ENCODE measurements at regions not wholly inside any gene's neighbourhood (a gene's known extent, or its start where the extent isn't known, plus 50 kb on each side); places are given as distances from the start of the nearest gene placed in this dataset.

- no peak for DNase-seq (ENCODE audit: insufficient read length, low spot score, missing footprints)
- Histone ChIP-seq H3K27me3 (ENCODE audit: insufficient read depth, low read length) (no peaks in the 10 kb centered on the region), H3K4me3 (ENCODE audit: insufficient read depth, low read length) (no peak overlapping the region), H4K20me1 (ENCODE audit: insufficient read depth, low read length) (no peaks in the 10 kb centered on the region), H3K27ac (ENCODE audit: low read depth, low read length) (no peak overlapping the region), H3K9me3 (ENCODE audit: low read depth, low read length) (no peaks in the 10 kb centered on the region), H2AFZ (ENCODE audit: low read length) (no peak overlapping the region), H3K79me2 (ENCODE audit: insufficient read depth, low read length) (no peaks in the 10 kb centered on the region), H3K36me3 (ENCODE audit: insufficient read depth, low read length) (no peaks in the 10 kb centered on the region), H3K4me1 (ENCODE audit: insufficient read depth, low read length) (no peaks in the 10 kb centered on the region), H3K4me2 (ENCODE audit: insufficient read depth, low read length) (no peak overlapping the region)
- no peak for TF ChIP-seq CTCF (IDR thresholded peaks at IDR 0.05; ENCODE audit: extremely low read depth, low read depth, low read length)
Measured at GRCh38 chr5:165705960-165706359, 2200.5 kb downstream of the MAT2B start.

- Histone ChIP-seq H3K79me2 (ENCODE audit: insufficient read depth, low read length) (no peaks in the 10 kb centered on the region), H3K27ac (ENCODE audit: low read depth, low read length) (no peak overlapping the region), H3K27me3 (ENCODE audit: insufficient read depth, low read length) (no peaks in the 10 kb centered on the region), H3K4me2 (ENCODE audit: insufficient read depth, low read length) (no peak overlapping the region), H3K4me1 (ENCODE audit: insufficient read depth, low read length) (no peaks in the 10 kb centered on the region), H3K4me3 (ENCODE audit: insufficient read depth, low read length) (no peak overlapping the region), H3K9me3 (ENCODE audit: low read depth, low read length) (no peaks in the 10 kb centered on the region), H4K20me1 (ENCODE audit: insufficient read depth, low read length) (no peaks in the 10 kb centered on the region), H3K36me3 (ENCODE audit: insufficient read depth, low read length) (no peaks in the 10 kb centered on the region), H2AFZ (ENCODE audit: low read length) (no peak overlapping the region)
- no peak for TF ChIP-seq CTCF (IDR thresholded peaks at IDR 0.05; ENCODE audit: extremely low read depth, low read depth, low read length)
- DNase-seq (ENCODE audit: insufficient read length, low spot score, missing footprints) = peak; percentile 8
Measured at GRCh38 chr5:165712011-165712410, 2206.6 kb downstream of the MAT2B start.

DNA sequence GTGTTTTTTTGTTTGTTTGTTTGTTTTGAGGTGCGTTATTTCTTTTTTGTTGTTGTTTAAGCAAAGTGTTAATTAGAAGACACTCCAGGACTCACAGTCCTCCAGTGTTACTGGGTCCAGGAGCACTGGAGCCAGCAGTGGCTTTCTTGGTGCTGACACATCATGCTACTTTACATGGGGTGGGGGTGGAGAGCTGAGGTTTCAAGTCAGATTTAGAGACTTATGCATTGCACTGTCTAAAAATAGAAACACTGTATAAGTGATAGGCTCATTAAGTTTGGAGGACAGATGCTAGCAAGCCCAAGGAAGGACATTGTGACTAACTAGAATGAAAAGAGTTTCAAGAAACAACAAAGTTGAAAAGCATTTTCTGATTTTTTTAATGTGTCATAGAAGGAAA is 2209.2 kb downstream of the MAT2B start:
- H3K9me3 ChIP-seq (ENCODE audit: low read depth, low read length) = no peaks in the 10 kb centered on the region
- H3K27me3 ChIP-seq (ENCODE audit: insufficient read depth, low read length) = no peaks in the 10 kb centered on the region
- no peaks in the 10 kb centered on the region for H3K79me2 ChIP-seq (ENCODE audit: insufficient read depth, low read length)
- no peak for TF ChIP-seq CTCF (IDR thresholded peaks at IDR 0.05; ENCODE audit: extremely low read depth, low read depth, low read length)
- no peaks in the 10 kb centered on the region for H3K36me3 ChIP-seq (ENCODE audit: insufficient read depth, low read length)
- no peaks in the 10 kb centered on the region for H3K4me1 ChIP-seq (ENCODE audit: insufficient read depth, low read length)
- H3K27ac ChIP-seq (ENCODE audit: low read depth, low read length) = no peak overlapping the region
- H3K4me3 ChIP-seq (ENCODE audit: insufficient read depth, low read length) = no peak overlapping the region
- H2AFZ ChIP-seq (ENCODE audit: low read length) = no peak overlapping the region
- H4K20me1 ChIP-seq (ENCODE audit: insufficient read depth, low read length) = no peaks in the 10 kb centered on the region
- no peak for DNase-seq (ENCODE audit: insufficient read length, low spot score, missing footprints)
- H3K4me2 ChIP-seq (ENCODE audit: insufficient read depth, low read length) = no peak overlapping the region

GRCh38 chr5:165720901-165721300 is 2215.5 kb downstream of the MAT2B start:
- no peak for TF ChIP-seq CTCF (IDR thresholded peaks at IDR 0.05; ENCODE audit: extremely low read depth, low read depth, low read length)

More at GRCh38 chr5:165720901-165721300, 2215.5 kb downstream of the MAT2B start:
- Histone ChIP-seq H3K27ac (ENCODE audit: low read depth, low read length) (no peak overlapping the region), H3K4me2 (ENCODE audit: insufficient read depth, low read length) (no peak overlapping the region), H3K9me3 (ENCODE audit: low read depth, low read length) (no peaks in the 10 kb centered on the region), H3K4me1 (ENCODE audit: insufficient read depth, low read length) (no peaks in the 10 kb centered on the region), H3K27me3 (ENCODE audit: insufficient read depth, low read length) (no peaks in the 10 kb centered on the region), H3K79me2 (ENCODE audit: insufficient read depth, low read length) (no peaks in the 10 kb centered on the region), H4K20me1 (ENCODE audit: insufficient read depth, low read length) (no peaks in the 10 kb centered on the region), H3K4me3 (ENCODE audit: insufficient read depth, low read length) (no peak overlapping the region), H3K36me3 (ENCODE audit: insufficient read depth, low read length) (no peaks in the 10 kb centered on the region), H2AFZ (ENCODE audit: low read length) (no peak overlapping the region)
- DNase-seq (ENCODE audit: insufficient read length, low spot score, missing footprints) = no peak
